ENCODE measurements at regions not wholly inside any gene's neighbourhood (a gene's known extent, or its start where the extent isn't known, plus 50 kb on each side); places are given as distances from the start of the nearest gene placed in this dataset.

DNA sequence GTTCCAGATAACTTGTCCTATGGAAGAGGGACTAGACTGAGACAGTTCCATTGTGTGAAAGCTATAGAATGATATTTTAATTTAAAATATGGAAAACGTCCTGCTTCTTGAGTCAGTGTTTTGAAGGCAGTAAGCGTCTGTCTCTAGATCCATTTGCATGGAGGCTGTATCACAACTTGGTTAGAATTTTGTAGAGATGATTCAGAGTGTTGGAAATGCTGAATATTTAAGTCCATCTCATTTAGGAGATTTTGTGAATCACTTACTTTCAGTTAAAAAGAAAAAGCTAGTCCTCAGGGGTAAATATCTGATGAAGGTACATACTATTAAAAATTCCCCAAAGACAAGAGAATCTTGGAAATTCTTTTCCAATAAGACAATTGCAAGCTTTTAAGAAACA is 72.7 kb downstream of the FANCF start:
- TF ChIP-seq, protein P1, sequence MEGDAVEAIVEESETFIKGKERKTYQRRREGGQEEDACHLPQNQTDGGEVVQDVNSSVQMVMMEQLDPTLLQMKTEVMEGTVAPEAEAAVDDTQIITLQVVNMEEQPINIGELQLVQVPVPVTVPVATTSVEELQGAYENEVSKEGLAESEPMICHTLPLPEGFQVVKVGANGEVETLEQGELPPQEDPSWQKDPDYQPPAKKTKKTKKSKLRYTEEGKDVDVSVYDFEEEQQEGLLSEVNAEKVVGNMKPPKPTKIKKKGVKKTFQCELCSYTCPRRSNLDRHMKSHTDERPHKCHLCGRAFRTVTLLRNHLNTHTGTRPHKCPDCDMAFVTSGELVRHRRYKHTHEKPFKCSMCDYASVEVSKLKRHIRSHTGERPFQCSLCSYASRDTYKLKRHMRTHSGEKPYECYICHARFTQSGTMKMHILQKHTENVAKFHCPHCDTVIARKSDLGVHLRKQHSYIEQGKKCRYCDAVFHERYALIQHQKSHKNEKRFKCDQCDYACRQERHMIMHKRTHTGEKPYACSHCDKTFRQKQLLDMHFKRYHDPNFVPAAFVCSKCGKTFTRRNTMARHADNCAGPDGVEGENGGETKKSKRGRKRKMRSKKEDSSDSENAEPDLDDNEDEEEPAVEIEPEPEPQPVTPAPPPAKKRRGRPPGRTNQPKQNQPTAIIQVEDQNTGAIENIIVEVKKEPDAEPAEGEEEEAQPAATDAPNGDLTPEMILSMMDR (conservative IDR thresholded peaks at IDR 0.05; ENCODE audit: low read length): no peak
- TF ChIP-seq EZH2phosphoT487 (IDR thresholded peaks at IDR 0.05; ENCODE audit: borderline replicate concordance, low read depth, low read length): no peak
